DOHH2 (cell line): ENCODE measurements at regions not wholly inside any gene's neighbourhood (a gene's known extent, or its start where the extent isn't known, plus 50 kb on each side); places are given as distances from the start of the nearest gene placed in this dataset.

Source experiments
- CTCF ChIP-seq: fragments of 200-600 bp; sonication (generic); IDR thresholded peaks from one replicate; pipeline ENCODE4 v1.5.1; 2014; ENCODE audit warnings: antibody characterized with exemption, mild to moderate bottlenecking, low read depth, low read length; ENCODE audit not compliant: poor library complexity, severe bottlenecking
- EZH2phosphoT487 ChIP-seq: fragments of 200-600 bp; sonication (generic); IDR thresholded peaks from 2 replicates; pipeline ENCODE4 v1.6.1; 2017; ENCODE audit warnings: borderline replicate concordance, mild to moderate bottlenecking, antibody characterized with exemption, low read length, moderate library complexity, mixed read lengths

GRCh38 chr4:164540987-164541386 lies 212.9 kb upstream of the SMIM31 start:
- TF ChIP-seq CTCF (no peak), EZH2phosphoT487 (no peak)
